ENCODE measurements at regions not wholly inside any gene's neighbourhood (a gene's known extent, or its start where the extent isn't known, plus 50 kb on each side); places are given as distances from the start of the nearest gene placed in this dataset.
"Not testable (repeated sequence)": the region's sequence is repeated elsewhere in the genome, so short reads cannot be mapped to it uniquely, and the experiment has no call there.

DNA sequence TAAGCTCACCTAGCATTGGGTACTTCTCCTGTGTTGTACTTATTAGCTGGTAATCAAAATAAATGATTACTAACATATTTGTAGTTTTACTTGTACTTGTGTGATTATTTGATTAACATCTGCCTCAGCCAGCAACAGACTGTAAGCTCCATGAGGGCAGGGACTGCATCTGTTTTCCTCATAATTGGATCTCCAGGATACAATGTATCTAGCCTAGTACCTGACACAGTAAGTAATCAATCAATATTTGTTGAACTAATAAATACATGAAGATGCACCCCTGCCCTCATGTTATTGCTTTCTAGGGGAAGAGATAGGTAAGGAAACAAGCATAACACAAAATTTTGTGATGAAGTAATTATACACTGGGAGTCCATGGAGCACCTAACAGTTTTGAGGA, 101.5 kb downstream of the TENT5C start:
- DNase-seq (ENCODE audit: low read depth in 2 of 2) = no peak

DNA sequence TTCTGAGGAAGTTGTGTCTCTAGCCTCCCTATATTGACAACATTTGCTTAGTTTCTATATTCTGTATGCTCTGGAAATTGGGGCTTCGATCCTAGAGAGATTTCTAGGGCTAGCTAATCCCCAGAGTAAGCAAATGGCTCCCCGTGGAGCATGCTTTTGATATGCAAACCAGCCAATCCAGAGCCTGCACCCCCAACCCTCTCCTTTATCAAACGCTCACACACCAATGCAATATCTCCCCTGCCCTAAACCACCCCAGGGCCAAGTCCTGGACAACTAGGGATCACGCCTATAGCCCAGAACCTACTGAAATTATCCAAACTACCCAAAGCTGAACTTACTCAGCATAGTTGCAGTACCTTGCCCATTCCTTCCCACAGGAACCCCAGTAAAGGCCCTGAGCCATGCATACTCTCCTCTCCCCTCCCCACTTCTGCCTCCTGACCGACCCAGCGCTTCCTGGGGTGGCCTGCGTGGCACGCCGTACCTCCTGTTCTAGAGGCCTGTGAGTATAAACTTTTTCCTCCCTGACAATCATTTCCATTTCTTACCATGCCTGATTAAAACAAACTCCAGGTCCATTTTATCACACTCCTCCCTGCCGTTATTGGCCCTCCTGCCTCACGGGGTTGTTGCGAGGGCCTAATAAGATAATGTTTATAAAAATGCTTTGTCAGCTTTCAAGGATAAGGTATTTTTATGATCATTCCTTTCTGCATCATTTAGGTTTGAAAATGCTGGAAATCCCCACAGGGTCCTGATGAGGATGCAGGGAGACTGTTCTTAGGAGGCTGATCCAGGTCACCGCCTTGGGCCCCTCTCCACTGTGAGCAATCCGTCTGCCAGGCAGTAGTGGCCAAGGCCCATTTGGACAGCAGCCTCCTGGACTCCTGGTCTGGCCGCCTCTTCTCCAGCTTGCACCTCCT, 102.7 kb downstream of the TENT5C start:
- no peak for DNase-seq (ENCODE audit: low read depth in 2 of 2)

DNA sequence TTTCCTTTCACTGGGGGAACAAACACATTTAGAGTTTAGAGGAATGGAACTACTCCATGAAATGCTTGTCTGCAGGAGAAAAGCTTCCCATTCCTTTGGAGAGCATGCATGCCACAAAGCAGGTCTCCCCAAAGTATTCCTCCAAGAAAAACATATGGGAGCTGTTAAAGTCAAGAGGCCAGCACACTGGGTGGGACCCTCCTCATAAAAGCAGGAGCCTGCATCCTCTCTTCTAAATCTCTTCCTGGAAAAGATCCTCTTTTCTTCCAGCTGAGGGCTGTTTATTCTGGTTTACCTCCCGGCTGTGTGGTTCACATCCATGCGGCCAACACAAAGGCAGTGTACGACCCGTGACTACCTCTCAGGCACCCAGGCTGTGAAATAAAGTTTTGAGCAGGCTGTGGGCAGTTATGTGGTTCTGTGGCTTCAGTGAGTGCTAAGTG, 103.4 kb downstream of the TENT5C start:
- no peak for DNase-seq (ENCODE audit: low read depth in 2 of 2)

DNA sequence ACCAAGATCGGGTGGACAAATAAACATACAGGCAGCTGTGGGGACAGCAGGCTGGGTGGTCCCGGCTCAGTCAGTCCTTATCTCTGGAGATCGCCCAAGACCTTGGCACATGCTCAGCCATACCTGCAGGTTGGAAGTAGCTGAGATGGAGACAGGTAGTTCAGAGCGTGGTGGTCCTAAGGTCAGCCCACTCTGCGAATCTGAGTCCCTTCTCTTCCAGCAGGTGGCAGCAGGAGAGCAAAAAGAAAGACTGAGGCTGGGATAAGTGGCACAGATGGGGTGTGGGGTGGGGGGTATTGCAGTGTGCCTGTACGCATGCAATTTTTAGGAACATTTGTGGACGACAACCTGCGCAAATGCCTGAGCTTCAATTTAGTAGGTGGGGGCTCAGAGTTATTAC, 104.9 kb downstream of the TENT5C start:
- no peak for DNase-seq (ENCODE audit: low read depth in 2 of 2)

DNA sequence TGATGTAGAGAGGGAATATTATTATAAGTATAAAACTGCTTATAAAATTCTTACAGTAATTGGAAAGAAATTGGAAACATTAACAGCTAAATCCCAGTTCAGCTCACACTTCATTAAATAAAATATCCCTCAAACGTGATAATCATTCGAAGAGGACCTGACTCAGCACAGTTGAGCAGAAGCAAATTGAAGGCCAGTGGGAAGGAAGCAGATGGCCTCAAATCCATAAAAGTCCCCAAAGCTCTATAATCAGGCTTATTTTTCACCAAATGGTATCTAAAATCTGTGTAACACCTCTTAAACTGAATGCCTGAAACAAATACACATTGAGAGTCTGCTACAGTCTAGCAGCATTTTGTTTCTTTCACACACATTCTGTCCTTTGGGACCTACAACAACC, 106.8 kb downstream of the TENT5C start:
- no peak for DNase-seq (ENCODE audit: low read depth in 2 of 2)

DNA sequence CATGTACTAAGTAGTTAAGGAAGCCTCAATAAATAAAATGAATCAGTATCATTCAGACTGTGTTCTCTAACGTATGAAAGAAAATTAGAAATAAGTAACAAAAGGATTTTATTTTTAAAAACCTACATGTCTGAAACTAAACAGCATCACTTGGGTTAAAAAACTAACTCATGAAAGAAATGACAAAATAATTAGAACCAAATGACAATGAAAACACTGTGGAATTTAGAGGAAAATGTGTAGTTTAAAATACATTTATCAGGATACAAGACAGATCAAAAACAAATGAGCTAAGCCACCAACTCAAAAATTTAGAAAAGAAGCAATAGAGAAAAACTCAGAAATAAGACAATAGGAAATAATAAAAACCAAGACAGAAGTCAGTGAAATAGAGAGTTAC, 108.7 kb downstream of the TENT5C start:
- no peak for DNase-seq (ENCODE audit: low read depth in 2 of 2)

DNA sequence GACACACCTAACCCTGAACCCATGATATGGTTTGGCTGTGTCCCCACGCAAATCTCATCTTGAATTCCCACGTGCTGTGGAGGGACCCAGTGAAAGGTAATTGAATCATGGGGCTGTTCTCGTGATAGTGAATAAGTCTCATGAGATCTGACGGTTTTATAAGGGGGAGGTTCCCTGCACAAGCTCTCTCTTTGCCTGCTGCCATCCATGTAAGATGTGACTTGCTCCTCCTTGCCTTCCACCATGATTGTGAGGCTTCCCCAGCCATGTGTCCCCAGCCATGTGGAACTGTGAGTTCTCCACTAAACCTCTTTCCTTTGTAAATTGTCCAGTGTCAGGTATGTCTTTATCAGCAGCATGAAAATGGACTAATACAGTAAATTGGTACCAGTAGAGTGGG, 110.2 kb downstream of the TENT5C start:
- DNase-seq (ENCODE audit: low read depth in 2 of 2) = not testable (repeated sequence)

DNA sequence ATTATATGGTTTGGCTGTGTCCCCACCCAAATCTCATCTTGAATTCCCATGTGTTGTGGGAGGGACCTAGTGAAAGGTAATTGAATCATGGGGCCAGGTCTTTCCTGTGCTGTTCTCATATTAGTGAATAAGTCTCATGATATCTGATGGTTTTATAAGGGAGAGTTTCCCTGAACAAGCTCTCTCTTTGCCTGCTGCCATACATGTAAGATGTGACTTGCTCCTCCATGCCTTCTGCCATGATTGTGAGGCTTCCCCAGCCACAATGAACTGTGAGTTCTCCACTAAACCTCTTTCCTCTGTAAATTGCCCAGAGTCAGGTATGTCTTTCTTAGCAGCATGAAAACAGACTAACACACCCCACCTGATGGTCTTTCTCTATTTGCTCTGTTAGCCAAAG, 112.1 kb downstream of the TENT5C start:
- DNase-seq (ENCODE audit: low read depth in 2 of 2) = not testable (repeated sequence)

DNA sequence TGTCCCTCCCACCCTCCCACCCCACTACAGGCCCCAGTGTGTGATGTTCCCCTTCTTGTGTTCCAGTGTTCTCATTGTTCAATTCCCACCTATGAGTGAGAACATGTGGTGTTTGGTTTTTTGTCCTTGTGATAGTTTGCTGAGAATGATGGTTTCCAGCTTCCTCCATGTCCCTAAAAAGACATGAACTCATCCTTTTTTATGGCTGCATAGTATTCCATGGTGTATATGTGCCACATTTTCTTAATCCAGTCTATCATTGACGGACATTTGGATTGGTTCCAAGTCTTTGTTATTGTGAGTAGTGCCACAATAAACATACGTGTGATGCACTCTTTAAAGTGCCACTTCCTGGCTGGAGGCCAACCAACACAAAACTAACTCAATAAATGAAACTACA, 112.7 kb downstream of the TENT5C start:
- DNase-seq (ENCODE audit: low read depth in 2 of 2) = not testable (repeated sequence)

DNA sequence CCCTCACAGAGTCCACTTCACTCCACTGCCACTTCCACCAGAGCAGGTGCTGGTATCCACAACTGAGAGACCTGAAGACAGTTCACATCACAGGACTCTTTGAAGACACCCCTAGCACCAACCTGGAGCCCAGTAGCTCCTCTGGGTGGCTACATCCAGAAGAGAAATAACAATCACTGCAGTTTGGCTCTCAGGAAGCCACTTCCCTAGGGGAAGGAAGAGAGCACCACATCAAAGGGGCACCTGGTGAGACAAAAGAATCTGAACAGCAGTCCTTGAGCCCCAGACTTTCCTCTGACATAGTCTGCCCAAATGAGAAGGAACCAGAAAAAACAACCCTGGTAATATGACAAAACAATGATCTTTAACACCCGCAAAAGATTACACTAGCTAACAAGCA, 113.2 kb downstream of the TENT5C start:
- DNase-seq (ENCODE audit: low read depth in 2 of 2) = no peak

DNA sequence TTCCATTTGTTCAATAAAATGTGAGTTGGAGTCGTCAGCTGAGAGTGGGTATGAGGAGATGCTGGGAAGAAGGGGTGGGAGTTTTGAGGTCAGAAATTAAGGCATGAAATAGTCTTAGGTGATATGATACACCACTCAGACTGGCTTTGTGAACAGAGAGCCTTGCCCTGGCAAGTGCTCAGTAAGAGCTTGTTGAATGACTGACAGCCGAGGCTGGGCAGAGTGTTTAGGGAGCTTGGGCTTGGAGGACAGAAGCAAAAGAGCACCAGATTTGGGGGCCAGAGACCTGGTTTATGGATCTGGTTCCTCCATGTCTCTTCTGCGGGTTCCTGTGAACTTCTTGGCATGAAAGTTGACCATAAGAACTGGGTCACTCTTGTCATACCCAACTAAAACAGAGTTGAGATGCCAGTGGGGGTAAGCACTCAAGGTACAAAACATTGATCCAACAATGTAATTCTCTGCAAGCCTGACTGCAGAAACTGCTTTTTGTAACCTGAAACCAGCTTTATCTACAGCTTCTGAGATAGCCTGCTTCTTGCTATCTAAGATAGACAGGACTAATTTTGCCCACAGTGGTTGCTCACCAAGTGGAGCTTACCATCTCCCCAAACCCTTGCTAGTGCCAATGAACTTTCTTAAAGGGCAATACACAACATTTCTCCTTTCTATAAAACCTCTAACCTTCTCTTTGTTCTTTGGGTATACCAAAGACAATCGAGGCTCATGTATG, 126.4 kb downstream of the TENT5C start:
- DNase-seq (ENCODE audit: low read depth in 2 of 2) = no peak

DNA sequence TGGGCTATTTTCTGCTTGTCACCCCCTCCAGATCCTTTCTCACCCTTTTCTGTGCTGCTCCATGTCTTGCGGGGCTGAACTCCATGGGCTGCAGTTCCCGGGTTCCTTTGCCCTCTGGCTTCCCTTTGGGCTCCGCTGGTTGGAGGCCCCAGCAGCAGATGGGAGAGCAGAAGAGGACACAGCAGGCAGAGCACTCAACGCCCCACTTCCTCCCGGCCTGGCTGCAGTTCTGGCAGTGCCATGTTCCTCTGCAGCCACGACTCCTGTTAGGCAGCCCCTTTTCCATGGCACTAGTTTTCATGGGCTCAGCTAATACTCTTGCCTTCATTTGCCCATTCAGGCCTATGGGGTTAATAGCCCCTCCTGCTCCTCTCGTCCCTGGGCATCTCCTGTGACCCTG, 127.1 kb downstream of the TENT5C start:
- no peak for DNase-seq (ENCODE audit: low read depth in 2 of 2)

DNA sequence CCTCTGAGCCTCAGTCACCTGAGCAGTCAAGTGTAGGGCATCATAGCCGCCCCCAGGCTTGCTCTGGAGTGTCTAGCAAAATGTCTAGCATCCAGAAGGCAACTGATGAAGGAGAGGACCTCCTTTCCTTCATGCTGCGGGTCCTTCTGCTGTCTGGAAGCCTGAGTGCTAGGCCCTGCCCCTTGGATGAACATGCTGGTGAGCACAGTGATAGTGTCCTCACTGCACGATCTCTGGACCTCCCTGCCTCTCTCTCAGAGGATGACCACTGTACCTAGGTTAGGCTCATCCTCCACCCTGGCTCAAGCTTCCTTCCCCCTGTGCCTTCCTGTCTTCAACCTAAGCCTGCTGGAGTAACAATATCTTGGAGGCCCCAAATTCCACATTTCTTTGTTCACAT, 128.6 kb downstream of the TENT5C start:
- no peak for DNase-seq (ENCODE audit: low read depth in 2 of 2)

DNA sequence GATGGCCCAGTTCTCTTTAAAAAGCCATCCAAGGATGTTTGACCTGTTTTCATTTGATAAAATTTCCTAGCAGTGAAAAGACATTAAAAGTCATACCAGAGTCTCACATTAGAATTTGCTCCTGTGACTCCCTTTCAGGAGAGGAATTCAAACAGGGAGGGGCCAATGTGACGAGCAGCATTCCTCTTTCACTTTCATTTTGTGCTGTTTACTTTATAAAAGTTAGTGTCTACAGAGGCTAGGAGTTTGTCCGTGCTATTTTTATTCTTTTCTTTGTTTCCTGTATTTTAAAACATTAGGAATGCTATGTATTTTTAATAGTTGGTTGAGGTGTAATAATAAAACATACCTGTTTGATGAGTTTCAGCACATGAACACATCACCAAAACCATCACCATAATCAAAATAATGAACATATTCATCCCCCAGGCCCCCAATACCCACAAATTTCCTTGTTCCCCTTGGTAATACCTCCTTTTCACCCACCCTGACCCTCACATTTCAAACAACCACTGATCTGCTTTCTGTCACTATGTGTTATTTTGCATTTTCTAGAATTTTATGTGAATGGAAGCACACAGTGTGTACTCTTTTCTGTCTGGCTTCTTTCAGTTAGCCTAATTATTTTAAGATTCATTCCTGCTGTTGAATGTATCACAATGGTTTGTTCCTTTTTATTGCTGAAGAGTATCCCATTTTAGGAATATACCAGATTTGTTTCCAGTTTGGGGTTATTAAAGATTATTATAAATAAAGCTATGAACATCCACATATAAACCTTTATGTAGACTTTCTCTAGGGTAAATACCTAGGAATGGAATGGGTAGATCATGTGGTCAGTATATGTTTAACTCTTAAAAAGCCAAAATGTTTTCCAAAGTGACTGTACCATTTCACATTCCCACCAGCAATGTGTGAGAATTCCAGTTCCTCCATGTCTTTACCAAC, 129.5 kb downstream of the TENT5C start:
- no peak for DNase-seq (ENCODE audit: low read depth in 2 of 2)

DNA sequence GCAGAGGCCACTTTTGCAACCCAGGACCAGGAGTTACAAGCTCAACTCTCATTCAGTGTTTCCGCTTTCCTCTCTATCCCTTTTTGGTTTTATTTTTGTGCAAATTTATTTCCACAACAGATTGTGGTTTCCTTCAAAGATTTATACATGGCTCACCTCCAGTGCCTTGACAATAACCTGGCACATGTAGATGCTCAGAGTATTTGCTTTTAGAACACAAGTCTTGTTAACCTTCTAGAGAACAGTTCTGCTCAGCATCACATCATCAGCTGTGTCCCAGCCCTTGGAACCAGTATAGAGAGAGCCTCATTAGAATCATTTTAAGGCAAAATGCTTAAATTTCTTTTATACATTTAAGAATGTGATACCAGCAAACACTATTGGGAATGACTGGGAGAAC, 133.7 kb downstream of the TENT5C start:
- no peak for DNase-seq (ENCODE audit: low read depth in 2 of 2)

DNA sequence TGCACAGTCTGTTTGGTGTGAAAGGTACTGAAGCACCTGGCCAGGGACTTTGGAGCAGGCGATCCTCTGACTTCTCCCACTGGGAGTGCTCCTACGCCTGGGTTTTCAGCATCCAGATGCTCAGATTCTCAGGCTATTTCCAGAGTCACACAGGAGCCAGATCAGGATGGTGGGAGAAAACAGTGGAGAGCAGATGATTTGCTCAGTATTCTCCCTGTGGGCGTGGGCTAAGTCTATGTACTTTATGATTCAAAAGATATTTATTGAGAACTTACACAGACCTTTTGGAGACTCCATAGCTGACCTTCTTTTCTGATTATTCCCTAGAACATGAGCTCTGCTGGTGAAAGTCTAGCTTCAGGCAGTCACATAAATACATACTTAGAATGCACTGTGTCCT, 134.6 kb downstream of the TENT5C start:
- DNase-seq (ENCODE audit: low read depth in 2 of 2) = no peak

DNA sequence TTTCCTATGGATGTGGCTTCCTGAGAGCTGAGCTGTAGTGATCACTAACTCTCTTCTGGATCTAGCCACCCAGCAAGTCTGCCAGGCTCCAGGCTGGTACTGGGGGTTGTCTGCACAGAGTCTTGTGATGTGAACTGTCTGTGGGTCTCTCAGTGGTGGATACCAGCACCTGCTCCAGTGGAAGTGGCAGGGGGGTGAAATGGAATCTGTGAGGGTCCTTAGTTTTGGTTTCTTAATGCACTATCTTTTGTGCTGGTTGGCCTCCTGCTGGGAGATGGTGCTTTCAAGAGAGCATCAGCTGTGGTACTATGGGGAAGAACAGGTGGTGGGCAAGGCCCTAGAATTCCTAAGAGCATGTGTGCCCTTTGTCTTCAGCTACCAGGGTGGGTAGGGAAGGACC, 140.7 kb downstream of the TENT5C start:
- not testable (repeated sequence) for DNase-seq (ENCODE audit: low read depth in 2 of 2)

DNA sequence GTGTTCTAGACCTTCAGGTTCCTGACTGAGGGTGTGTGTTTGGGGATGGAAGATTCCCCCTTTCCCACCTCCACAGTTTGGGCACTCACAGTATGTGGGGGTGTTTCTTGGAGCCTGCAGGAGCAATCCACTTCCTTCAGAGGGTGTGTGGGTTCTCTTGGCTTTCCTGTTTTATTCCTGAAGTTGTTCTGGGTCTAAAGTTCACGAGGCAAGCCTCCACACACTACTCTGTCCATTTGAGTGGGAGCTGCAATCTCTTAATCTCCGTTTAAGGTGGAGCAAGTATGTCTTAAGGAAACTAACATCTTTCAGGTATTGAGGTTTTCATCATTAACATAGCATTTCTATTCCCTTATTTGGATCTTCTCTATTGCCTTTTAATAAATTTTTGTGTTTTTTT, 141.8 kb downstream of the TENT5C start:
- no peak for DNase-seq (ENCODE audit: low read depth in 2 of 2)

DNA sequence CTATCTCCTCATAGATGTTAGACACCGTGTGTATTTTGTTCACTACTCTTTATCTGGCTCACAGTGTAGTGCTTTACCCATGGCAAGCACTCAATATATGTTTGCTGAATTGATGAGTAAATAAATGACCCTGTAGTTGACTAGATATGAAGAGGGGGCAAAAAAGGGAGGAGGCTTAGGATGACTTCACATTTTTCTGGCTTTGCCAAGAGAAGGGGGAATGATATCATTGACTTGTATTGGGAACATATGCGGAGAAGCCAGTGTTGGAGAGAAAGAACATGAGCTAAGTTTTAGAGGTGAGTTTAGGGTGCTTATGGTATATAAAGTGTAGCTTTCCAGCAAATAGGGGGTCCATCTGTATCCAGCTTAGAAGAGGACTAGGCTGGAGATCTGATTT, 145.5 kb downstream of the TENT5C start:
- no peak for DNase-seq (ENCODE audit: low read depth in 2 of 2)

DNA sequence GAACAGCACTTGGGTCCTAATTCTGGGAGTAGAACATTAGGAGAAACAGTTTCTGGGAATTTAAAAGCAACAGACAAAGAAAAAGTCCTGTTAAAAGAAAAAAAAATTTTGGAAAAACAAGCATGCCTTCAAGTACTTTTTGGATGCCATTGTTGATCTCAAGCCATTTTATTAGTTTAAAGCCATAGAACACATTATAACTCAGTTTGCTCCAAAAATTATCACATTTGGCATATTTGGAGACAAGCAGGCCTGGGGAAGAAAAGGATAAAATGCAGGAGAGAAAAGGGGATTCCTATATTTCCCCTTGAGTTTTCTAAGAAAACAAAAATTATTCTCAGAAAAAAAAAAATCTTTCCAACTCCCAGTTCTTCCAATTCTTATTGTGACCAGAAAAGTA, 146.8 kb downstream of the TENT5C start:
- no peak for DNase-seq (ENCODE audit: low read depth in 2 of 2)

DNA sequence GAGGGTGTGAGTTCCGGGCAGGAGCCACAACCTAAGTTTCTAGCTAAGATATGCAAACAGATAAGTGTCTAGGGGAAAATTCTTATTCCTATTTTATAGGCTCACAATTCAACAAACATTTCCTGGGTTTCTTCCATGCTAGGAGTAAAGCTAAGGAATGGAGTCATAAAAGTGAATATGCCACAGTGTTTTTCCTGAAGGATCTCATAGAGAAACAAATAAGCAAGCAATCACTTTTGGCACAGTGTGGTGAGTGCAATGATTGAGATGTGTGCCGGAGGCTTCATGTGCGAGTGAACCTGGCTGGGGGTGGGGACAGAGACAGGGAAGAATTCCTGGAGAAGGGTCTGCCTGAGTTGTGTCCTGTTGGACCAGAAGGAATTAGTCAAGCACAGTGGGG, 147.4 kb downstream of the TENT5C start:
- no peak for DNase-seq (ENCODE audit: low read depth in 2 of 2)

DNA sequence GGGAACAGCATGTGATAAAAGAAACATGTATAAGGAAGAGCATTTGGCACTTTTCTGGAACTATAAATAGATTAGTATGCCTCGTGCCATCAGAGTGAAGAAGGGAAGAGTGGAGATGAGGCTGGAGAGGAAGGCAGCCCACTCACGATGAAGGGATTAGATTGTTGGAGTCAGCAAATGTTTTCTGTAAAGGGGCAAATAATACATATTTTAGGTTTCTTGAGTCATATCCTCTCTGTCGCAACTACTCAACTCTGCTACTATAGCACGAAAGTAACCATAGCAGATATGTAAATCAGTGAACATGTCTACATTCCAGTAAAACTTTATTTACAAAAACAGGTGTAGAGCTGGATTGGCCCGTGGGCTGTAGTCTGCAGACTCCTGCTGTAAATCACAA, 147.8 kb downstream of the TENT5C start:
- DNase-seq (ENCODE audit: low read depth in 2 of 2) = no peak
